Thoracic aorta (tissue), 2 donors: ENCODE measurements at regions not wholly inside any gene's neighbourhood (a gene's known extent, or its start where the extent isn't known, plus 50 kb on each side); places are given as distances from the start of the nearest gene placed in this dataset.

Experiments used
- ATAC-seq: fragments of 150-250 bp; one replicate; pipeline ENCODE4 v1.8.0; 2017; ENCODE audit warnings: low read depth; ENCODE audit not compliant: insufficient number of reproducible peaks, low FRiP score
- DNase-seq: peaks from one replicate; pipeline ENCODE4 v3.0.0-alpha.2; 2020; ENCODE audit warnings: low spot score
- H3K27ac ChIP-seq, 2 donors: fragments of 200-600 bp; sonication (generic); 1 replicate in 1 of 2; 2 replicates in 1 of 2; pipeline ENCODE4 v1.5.1; 2016; ENCODE audit warnings: mild to moderate bottlenecking in 2 of 2, moderate library complexity in 2 of 2
- H3K27me3 ChIP-seq: fragments of 200-600 bp; sonication (generic); replicated peaks from 2 replicates; pipeline ENCODE4 v1.6.0; 2016; ENCODE audit warnings: mild to moderate bottlenecking; ENCODE audit not compliant: insufficient read depth
- H3K36me3 ChIP-seq: fragments of 200-600 bp; sonication (generic); one replicate; pipeline ENCODE4 v1.5.1; 2016
- H3K4me1 ChIP-seq, 2 donors: fragments of 200-600 bp; sonication (generic); 1 replicate in 1 of 2; 2 replicates in 1 of 2; pipeline versions ENCODE4 v1.5.1 to v1.6.0; 2016; ENCODE audit warnings: low read depth in 2 of 2, mild to moderate bottlenecking in 1 of 2; ENCODE audit not compliant: control insufficient read depth in 1 of 2
- H3K4me3 ChIP-seq: fragments of 200-600 bp; sonication (generic); 2 replicates; pipeline ENCODE4 v1.5.1; 2016; ENCODE audit warnings: mild to moderate bottlenecking
- H3K9me3 ChIP-seq: fragments of 200-600 bp; sonication (generic); 2 replicates; pipeline ENCODE4 v1.5.1; 2016
- TF ChIP-seq, protein P1 (sequence below): fragments of 200-600 bp; sonication (generic); IDR thresholded peaks from one replicate; pipeline ENCODE4 v1.5.1; 2019; ENCODE audit warnings: antibody characterized with exemption

DNA sequence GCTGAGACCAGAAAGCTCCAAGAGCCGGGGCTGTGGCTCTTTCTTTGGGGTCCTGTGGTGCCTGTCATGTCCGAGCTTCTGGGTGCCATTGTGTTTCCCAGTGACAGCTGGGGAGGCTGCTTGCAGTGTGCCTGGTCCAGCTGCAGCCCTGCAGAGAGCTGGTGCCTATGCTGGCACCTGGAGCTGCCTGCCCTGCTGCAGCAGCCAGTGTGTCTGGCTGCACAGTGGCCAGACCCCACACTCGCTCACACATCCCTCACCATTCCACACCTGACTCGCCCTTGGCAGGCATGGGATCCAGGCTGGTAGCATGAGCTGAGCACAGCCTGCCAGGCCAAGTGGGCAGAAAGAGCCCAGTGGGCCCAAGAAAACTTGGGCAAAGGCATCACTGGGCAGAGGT is 635.1 kb upstream of the SEMA3D start:
- ATAC-seq, result no peak
- no peaks in the 10 kb centered on the region for H3K4me1 ChIP-seq
- H3K9me3 ChIP-seq, result no peaks in the 10 kb centered on the region
- H3K27me3 ChIP-seq, result no peaks in the 10 kb centered on the region
- TF ChIP-seq, protein P1, sequence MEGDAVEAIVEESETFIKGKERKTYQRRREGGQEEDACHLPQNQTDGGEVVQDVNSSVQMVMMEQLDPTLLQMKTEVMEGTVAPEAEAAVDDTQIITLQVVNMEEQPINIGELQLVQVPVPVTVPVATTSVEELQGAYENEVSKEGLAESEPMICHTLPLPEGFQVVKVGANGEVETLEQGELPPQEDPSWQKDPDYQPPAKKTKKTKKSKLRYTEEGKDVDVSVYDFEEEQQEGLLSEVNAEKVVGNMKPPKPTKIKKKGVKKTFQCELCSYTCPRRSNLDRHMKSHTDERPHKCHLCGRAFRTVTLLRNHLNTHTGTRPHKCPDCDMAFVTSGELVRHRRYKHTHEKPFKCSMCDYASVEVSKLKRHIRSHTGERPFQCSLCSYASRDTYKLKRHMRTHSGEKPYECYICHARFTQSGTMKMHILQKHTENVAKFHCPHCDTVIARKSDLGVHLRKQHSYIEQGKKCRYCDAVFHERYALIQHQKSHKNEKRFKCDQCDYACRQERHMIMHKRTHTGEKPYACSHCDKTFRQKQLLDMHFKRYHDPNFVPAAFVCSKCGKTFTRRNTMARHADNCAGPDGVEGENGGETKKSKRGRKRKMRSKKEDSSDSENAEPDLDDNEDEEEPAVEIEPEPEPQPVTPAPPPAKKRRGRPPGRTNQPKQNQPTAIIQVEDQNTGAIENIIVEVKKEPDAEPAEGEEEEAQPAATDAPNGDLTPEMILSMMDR, result no peak
- no peak overlapping the region for H3K4me3 ChIP-seq
- no peaks in the 10 kb centered on the region for H3K36me3 ChIP-seq
- DNase-seq, result no peak
- no peak overlapping the region for H3K27ac ChIP-seq

DNA sequence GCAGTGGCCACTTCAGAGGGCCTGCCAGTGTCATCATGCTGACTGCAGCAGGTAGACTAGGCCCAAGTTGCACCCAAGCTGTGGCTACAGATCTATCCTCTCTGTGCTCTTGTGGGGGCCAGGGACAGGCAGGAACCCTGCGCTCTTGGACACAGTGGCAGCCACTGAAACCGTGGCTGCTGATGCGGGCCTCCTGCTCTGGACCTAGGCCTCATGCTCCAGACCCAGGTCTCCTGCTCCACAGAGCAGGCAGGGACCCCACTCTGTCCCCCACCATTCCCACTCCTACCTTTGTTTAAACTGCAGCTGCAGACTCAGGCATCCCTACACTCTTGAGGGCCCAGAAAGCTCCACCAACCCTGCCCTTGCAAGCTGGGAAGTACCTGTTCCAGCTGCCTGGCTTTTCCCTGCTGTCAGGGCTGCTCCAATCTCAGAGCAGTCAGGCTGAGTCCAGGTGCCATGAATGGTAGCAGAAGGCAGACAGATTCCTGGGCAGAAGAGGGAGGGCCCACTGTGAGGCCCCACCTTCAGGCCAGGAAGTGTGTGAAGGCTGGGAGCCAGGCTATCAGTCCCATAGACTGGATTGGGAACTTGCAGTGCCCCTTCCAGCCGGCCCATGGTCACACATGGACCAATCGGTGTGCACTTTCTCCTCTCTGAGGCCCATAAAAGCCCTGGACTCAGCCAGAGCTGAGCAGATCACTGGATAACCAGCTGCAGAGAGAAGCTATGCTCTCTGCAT is 634.0 kb upstream of the SEMA3D start:
- no peaks in the 10 kb centered on the region for H3K4me1 ChIP-seq
- TF ChIP-seq, protein P1, result no peak
- DNase-seq, result no peak

DNA sequence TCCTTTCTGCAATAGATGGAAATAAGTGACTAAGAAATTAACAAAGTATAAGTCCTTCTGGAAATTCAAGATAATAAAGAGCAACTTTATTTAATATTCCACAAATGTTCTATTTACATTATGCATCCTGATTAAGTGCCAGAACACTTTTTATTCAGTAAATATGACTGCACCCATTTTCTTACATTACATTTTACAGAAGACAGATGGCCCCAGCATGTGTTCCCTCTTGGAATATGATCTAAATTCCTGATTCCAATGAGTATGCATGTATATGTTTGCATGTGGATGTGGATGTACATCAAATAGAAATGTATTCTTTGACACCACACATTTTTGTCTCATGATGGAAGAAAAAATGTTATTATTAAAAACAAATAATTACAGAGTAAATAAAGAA is 628.7 kb upstream of the SEMA3D start:
- H3K9me3 ChIP-seq, result no peaks in the 10 kb centered on the region
- TF ChIP-seq, protein P1, result no peak
- H3K4me1 ChIP-seq, result no peaks in the 10 kb centered on the region
- no peak overlapping the region for H3K27ac ChIP-seq
- DNase-seq (no peak), ATAC-seq (no peak)
- no peaks in the 10 kb centered on the region for H3K27me3 ChIP-seq
- no peaks in the 10 kb centered on the region for H3K36me3 ChIP-seq
- no peak overlapping the region for H3K4me3 ChIP-seq

More for the DNA sequence above, 634.0 kb upstream of the SEMA3D start:
- H3K9me3 ChIP-seq, result no peaks in the 10 kb centered on the region
- H3K27me3 ChIP-seq, result no peaks in the 10 kb centered on the region
- H3K4me3 ChIP-seq, result no peak overlapping the region
- H3K27ac ChIP-seq, result no peak overlapping the region
- no peak for ATAC-seq
- no peaks in the 10 kb centered on the region for H3K36me3 ChIP-seq

DNA sequence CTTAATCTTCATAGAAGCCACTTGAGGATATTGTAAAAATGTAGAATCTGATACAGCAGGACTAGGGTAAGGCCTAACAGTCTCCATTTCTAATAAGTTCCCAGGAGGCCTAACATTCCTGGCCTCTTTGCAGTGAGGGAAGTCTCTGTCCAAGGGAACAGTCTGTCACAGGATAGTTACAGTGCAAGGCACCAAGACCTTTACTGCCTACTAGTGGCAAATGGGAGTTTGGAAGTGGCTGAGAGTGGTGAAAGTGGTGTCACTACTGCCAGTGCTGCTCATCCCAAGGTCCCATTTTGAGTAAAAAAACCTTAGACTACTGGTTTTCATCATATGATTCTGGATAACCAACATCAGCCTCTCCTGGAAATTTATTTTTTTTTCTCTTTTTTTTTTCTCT is 619.5 kb upstream of the SEMA3D start:
- ATAC-seq, result no peak
- H3K36me3 ChIP-seq, result no peaks in the 10 kb centered on the region
- no peak overlapping the region for H3K4me3 ChIP-seq

DNA sequence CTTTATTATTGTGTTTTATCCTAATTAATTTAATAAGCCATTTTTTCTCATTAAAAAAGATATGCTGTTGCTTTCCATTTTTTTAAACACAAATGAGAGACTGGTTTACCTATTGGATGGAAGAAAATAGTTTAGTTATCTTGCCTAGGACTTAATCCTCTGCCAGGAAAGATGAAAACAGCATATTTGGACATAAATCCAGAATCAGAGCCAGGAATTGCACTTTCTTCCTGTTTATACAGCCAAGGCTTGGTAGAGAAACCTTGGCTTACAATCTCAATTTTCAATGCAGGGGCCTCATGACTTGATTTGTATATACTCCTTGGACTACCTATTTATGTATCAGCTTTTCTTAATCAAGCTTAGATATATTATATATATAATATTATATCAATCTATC is 618.8 kb upstream of the SEMA3D start:
- H3K36me3 ChIP-seq, result no peaks in the 10 kb centered on the region
- no peaks in the 10 kb centered on the region for H3K9me3 ChIP-seq
- TF ChIP-seq, protein P1, result no peak
- no peak overlapping the region for H3K4me3 ChIP-seq
- no peak overlapping the region for H3K27ac ChIP-seq
- DNase-seq (no peak), ATAC-seq (no peak)
- peaks cover 0 to 5% of the 10 kb centered on the region in 2 donors for H3K4me1 ChIP-seq
- no peaks in the 10 kb centered on the region for H3K27me3 ChIP-seq

More for the DNA sequence above, 619.5 kb upstream of the SEMA3D start:
- no peak overlapping the region for H3K27ac ChIP-seq
- peaks cover 0 to 5% of the 10 kb centered on the region in 2 donors for H3K4me1 ChIP-seq
- H3K9me3 ChIP-seq, result no peaks in the 10 kb centered on the region
- H3K27me3 ChIP-seq, result no peaks in the 10 kb centered on the region
- TF ChIP-seq, protein P1, result no peak
- no peak for DNase-seq
